IMR-90 (cell line): ENCODE measurements at regions not wholly inside any gene's neighbourhood (a gene's known extent, or its start where the extent isn't known, plus 50 kb on each side); places are given as distances from the start of the nearest gene placed in this dataset.

ENCODE experiments used
- ATAC-seq: fragments of 200-7000 bp; cut with Tn5 transposase; 2 replicates; pipeline ENCODE4 v1.9.1; 2020; ENCODE audit warnings: low read depth, mild to moderate bottlenecking, moderate library complexity
- BruUV-seq: library from RNA; stranded (reverse); fragments of 400-500 nt; replicated peaks from 2 replicates; lab custom pipeline; 2021; lab: Mats Ljungman, UMichigan
- CTCF ChIA-PET: fragments of 300-600 bp; formaldehyde crosslinking; extraction: SDS; loops from one replicate; lab custom pipeline; 2021; ENCODE audit warnings: antibody characterized with exemption; lab: Yijun Ruan, JAX
- POLR2A ChIA-PET: fragments of 300-600 bp; sonication (Branson Sonifier 250); formaldehyde crosslinking; loops from one replicate; lab custom pipeline; 2022; ENCODE audit warnings: antibody characterized with exemption; ENCODE audit not compliant: unreplicated experiment; lab: Charles Lee
- DNase-seq: peaks from one replicate; pipeline ENCODE4 v3.0.0; 2013
- H2AFZ ChIP-seq: replicated peaks from 2 replicates; pipeline ENCODE3; 2013; ENCODE audit warnings: low read length, mild to moderate bottlenecking; ENCODE audit not compliant: poor library complexity
- H2AK5ac ChIP-seq: 2 replicates; pipeline ENCODE4 v1.6.1; 2013; ENCODE audit warnings: low read depth, low read length, inconsistent platforms
- H2AK9ac ChIP-seq: replicated peaks from 2 replicates; pipeline ENCODE3; 2013; ENCODE audit warnings: mild to moderate bottlenecking, low read depth, low read length, moderate library complexity; ENCODE audit not compliant: poor library complexity
- H2BK120ac ChIP-seq: 2 replicates; pipeline ENCODE4 v1.6.1; 2013; ENCODE audit warnings: low read depth, low read length, inconsistent platforms
- H2BK15ac ChIP-seq: 3 replicates; pipeline ENCODE4 v1.6.1; 2013; ENCODE audit warnings: low read depth, low read length, inconsistent platforms
- H2BK20ac ChIP-seq: 2 replicates; pipeline ENCODE4 v1.6.1; 2013; ENCODE audit warnings: low read depth, mild to moderate bottlenecking, inconsistent platforms, low read length, moderate library complexity
- H2BK5ac ChIP-seq: 2 replicates; pipeline ENCODE4 v1.6.1; 2013; ENCODE audit warnings: mild to moderate bottlenecking, low read depth, low read length, inconsistent platforms; ENCODE audit not compliant: poor library complexity, severe bottlenecking
- H3K14ac ChIP-seq: replicated peaks from 2 replicates; pipeline ENCODE4 v1.6.1; 2013; ENCODE audit warnings: low read depth, low read length, inconsistent platforms
- H3K18ac ChIP-seq: 2 replicates; pipeline ENCODE4 v1.6.1; 2013; ENCODE audit warnings: low read depth, low read length, control low read depth
- H3K23ac ChIP-seq: 2 replicates; pipeline ENCODE4 v1.6.1; 2013; ENCODE audit warnings: low read depth, low read length, inconsistent platforms
- H3K27ac ChIP-seq: 2 replicates; pipeline ENCODE4 v1.5.1; 2013; ENCODE audit warnings: mild to moderate bottlenecking, control low read depth, low read length; ENCODE audit not compliant: insufficient read depth
- H3K27me3 ChIP-seq: 2 replicates; pipeline ENCODE4 v1.6.1; 2013; ENCODE audit warnings: low read length; ENCODE audit not compliant: control insufficient read depth, insufficient read depth
- H3K36me3 ChIP-seq: 2 replicates; pipeline ENCODE4 v1.6.1; 2013; ENCODE audit warnings: low read length, mixed read lengths; ENCODE audit not compliant: control insufficient read depth, insufficient read depth
- H3K4ac ChIP-seq: 2 replicates; pipeline ENCODE4 v1.6.1; 2013; ENCODE audit warnings: low read depth, low read length, inconsistent platforms
- H3K4me1 ChIP-seq: 2 replicates; pipeline ENCODE4 v1.6.1; 2013; ENCODE audit warnings: low read length, mixed read lengths; ENCODE audit not compliant: control insufficient read depth, insufficient read depth
- H3K4me2 ChIP-seq: 2 replicates; pipeline ENCODE4 v1.6.1; 2013; ENCODE audit warnings: low read depth, mild to moderate bottlenecking, control low read depth, low read length, moderate library complexity
- H3K4me3 ChIP-seq: 2 replicates; pipeline ENCODE4 v1.5.1; 2013; ENCODE audit warnings: low read depth, mild to moderate bottlenecking, control low read depth, low read length, moderate library complexity; ENCODE audit not compliant: insufficient read depth
- H3K56ac ChIP-seq: 2 replicates; pipeline ENCODE4 v1.6.1; 2013; ENCODE audit warnings: low read length, inconsistent platforms; ENCODE audit not compliant: insufficient read depth; ENCODE audit errors: extremely low read depth
- H3K79me1 ChIP-seq, 2 experiments: 2 replicates each; pipeline ENCODE4 v1.6.1; 2013; ENCODE audit warnings: low read length in 2 of 2, inconsistent platforms in 1 of 2, low read depth in 1 of 2
- H3K9ac ChIP-seq: 2 replicates; pipeline ENCODE4 v1.6.1; 2013; ENCODE audit warnings: low read depth, low read length, control low read depth
- H3K9me1 ChIP-seq: 2 replicates; pipeline ENCODE4 v1.6.1; 2013; ENCODE audit warnings: low read length, inconsistent platforms; ENCODE audit not compliant: insufficient read depth
- H3K9me3 ChIP-seq: 2 replicates; pipeline ENCODE4 v1.6.1; 2013; ENCODE audit warnings: low read length; ENCODE audit not compliant: control insufficient read depth, insufficient read depth
- H4K20me1 ChIP-seq: 2 replicates; pipeline ENCODE4 v1.6.1; 2013; ENCODE audit warnings: low read length, inconsistent platforms; ENCODE audit not compliant: insufficient read depth
- H4K5ac ChIP-seq: 2 replicates; pipeline ENCODE4 v1.6.1; 2013; ENCODE audit warnings: mild to moderate bottlenecking, low read depth, low read length, control low read depth
- H4K8ac ChIP-seq, 2 experiments: 2 replicates each; pipeline ENCODE4 v1.6.1; 2013; ENCODE audit warnings: low read depth in 2 of 2, low read length in 2 of 2, control low read depth in 1 of 2, inconsistent platforms in 1 of 2
- H4K91ac ChIP-seq: 2 replicates; pipeline ENCODE4 v1.6.1; 2013; ENCODE audit warnings: low read depth, low read length, inconsistent platforms; ENCODE audit not compliant: insufficient read depth
- BHLHE40 ChIP-seq: fragments of 150-350 bp; IDR thresholded peaks from 2 replicates; pipeline ENCODE4 v1.6.1; 2016; ENCODE audit warnings: mild to moderate bottlenecking, low read depth, low read length
- CEBPB ChIP-seq: IDR thresholded peaks from 2 replicates; pipeline ENCODE4 v1.6.1; 2012; ENCODE audit warnings: low read depth, low read length, improper control_type of control experiment
- CHD1 ChIP-seq: IDR thresholded peaks from 2 replicates; pipeline ENCODE4 v1.6.1; 2012; ENCODE audit warnings: low read depth, low read length, improper control_type of control experiment
- CTCF ChIP-seq: conservative IDR thresholded peaks from 2 replicates; pipeline ENCODE4 v1.5.1; 2012; ENCODE audit warnings: mild to moderate bottlenecking, low read depth, low read length, improper control_type of control experiment
- ELK1 ChIP-seq: fragments of 150-350 bp; IDR thresholded peaks from 2 replicates; pipeline ENCODE4 v1.6.1; 2016; ENCODE audit warnings: low read depth, mild to moderate bottlenecking, low read length, moderate library complexity, borderline replicate concordance
- FOS ChIP-seq: fragments of 150-350 bp; IDR thresholded peaks from 2 replicates; pipeline ENCODE4 v1.6.1; 2016; ENCODE audit warnings: low read depth, low read length
- MAFK ChIP-seq: IDR thresholded peaks from 2 replicates; pipeline ENCODE4 v1.6.1; 2012; ENCODE audit warnings: low read depth, low read length, improper control_type of control experiment
- MAZ ChIP-seq: IDR thresholded peaks from 2 replicates; pipeline ENCODE4 v1.6.1; 2012; ENCODE audit warnings: low read depth, mild to moderate bottlenecking, low read length, improper control_type of control experiment, moderate library complexity, borderline replicate concordance
- MXI1 ChIP-seq: IDR thresholded peaks from 2 replicates; pipeline ENCODE4 v1.6.1; 2012; ENCODE audit warnings: low read depth, mild to moderate bottlenecking, low read length, moderate library complexity, borderline replicate concordance
- NFE2L2 ChIP-seq: fragments of 150-350 bp; IDR thresholded peaks from 2 replicates; pipeline ENCODE4 v1.6.1; 2016; ENCODE audit warnings: low read depth, mild to moderate bottlenecking, low read length
- POLR2A ChIP-seq: IDR thresholded peaks from 2 replicates; pipeline ENCODE4 v1.6.1; 2012; ENCODE audit warnings: mild to moderate bottlenecking, low read depth, low read length
- RAD21 ChIP-seq: IDR thresholded peaks from 2 replicates; pipeline ENCODE4 v1.6.1; 2012; ENCODE audit warnings: low read length, improper control_type of control experiment
- RCOR1 ChIP-seq: IDR thresholded peaks from 2 replicates; pipeline ENCODE4 v1.6.1; 2012; ENCODE audit warnings: mild to moderate bottlenecking, low read length, improper control_type of control experiment; ENCODE audit not compliant: insufficient replicate concordance
- RFX5 ChIP-seq: IDR thresholded peaks from 2 replicates; pipeline ENCODE4 v1.8.0; 2012; ENCODE audit warnings: low read depth, mild to moderate bottlenecking, low read length, moderate library complexity
- SMC3 ChIP-seq: fragments of 150-350 bp; IDR thresholded peaks from 2 replicates; pipeline ENCODE4 v1.6.1; 2016; ENCODE audit warnings: low read depth, mild to moderate bottlenecking, antibody characterized with exemption, low read length, moderate library complexity
- WGBS, 2 experiments: methylation state at CpG; one replicate each; pipeline versions ENCODE4 v1.1.5 to v1.1.7; 2013; ENCODE audit warnings: missing lambda C conversion rate in 2 of 2; ENCODE audit not compliant: insufficient read length in 1 of 2; ENCODE audit errors: extremely low coverage in 2 of 2; 5-methylcytosine and 5-hydroxymethylcytosine counted together
- dilution Hi-C: fragments of 300-500 bp; cut with HindIII; formaldehyde crosslinking; loops from one replicate; pipeline ENCODE4 v1.14.3; 2018; ENCODE audit warnings: low sequenced_read_pairs; ENCODE audit not compliant: unreplicated experiment
- in situ Hi-C: fragments of 300-500 bp; cut with MboI; formaldehyde crosslinking; loops from 3 replicates; pipeline ENCODE4 v1.14.3; 2019; ENCODE audit warnings: low sequenced_read_pairs, inconsistent platforms, mixed read lengths
- intact Hi-C: fragments of 100-400 bp; cut with micrococcal nuclease; formaldehyde crosslinking; loops from 2 replicates; pipeline ENCODE4 v1.10.0; 2022
- TF ChIP-seq, protein P1 (sequence below): fragments of 150-350 bp; IDR thresholded peaks from 2 replicates; pipeline ENCODE4 v1.6.1; 2017; ENCODE audit warnings: mild to moderate bottlenecking, antibody characterized with exemption, low read length, low read depth

DNA sequence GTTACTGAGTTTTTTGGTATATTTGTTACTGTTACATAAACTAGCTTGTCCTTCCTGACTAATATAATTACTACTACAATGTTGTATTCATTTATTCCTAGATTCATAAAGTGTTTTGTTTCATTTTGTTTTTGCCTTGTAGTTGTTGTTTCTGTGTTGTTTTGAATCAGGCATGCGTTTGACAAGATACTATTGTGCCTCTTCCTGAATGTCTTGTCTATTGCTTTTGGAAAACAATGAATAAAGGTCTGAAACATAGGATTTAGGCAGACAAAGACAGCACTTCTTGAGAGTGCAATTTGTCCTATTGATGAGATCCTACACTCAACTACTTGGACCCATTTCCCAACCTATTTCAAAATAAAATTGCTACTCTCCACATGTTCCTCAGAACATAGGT is 630.4 kb upstream of the BOD1L1 start:
- Histone ChIP-seq H2AK9ac (no peak overlapping the region), H2AK5ac (no peak overlapping the region), H2AFZ (no peak overlapping the region), H4K20me1 (no peaks in the 10 kb centered on the region), H3K4me1 (no peaks in the 10 kb centered on the region), H3K4ac (no peak overlapping the region), H2BK5ac (no peak overlapping the region), H3K4me3 (no peak overlapping the region), H3K9me3 (no peaks in the 10 kb centered on the region), H3K9me1 (no peaks in the 10 kb centered on the region), H3K27me3 (no peaks in the 10 kb centered on the region), H3K18ac (no peak overlapping the region), H3K27ac (no peak overlapping the region), H3K56ac (no peak overlapping the region), H3K36me3 (no peaks in the 10 kb centered on the region), H2BK20ac (no peak overlapping the region), H3K4me2 (no peak overlapping the region), H2BK15ac (no peak overlapping the region), H4K5ac (no peak overlapping the region), H3K14ac (no peak overlapping the region), H4K91ac (no peak overlapping the region), H3K9ac (no peak overlapping the region), H2BK120ac (no peak overlapping the region), H3K79me1 (no peaks in the 10 kb centered on the region), H3K23ac (no peak overlapping the region), H4K8ac (no peak overlapping the region)
- POLR2A ChIA-PET: no interaction called here
- ATAC-seq: no peak
- intact Hi-C loops (no loop called here), in situ Hi-C loops (no loop called here), dilution Hi-C loops (no loop called here)
- CTCF ChIA-PET: no interaction called here
- WGBS, 2 experiments: no CpG with 5 or more reads among the region's 1 CpG
- no TSS peak for BruUV-seq
- TF ChIP-seq RCOR1 (no peak), BHLHE40 (no peak), MAFK (no peak), CEBPB (no peak), SMC3 (no peak), FOS (no peak), RFX5 (no peak), POLR2A (no peak), MAZ (no peak), CTCF (no peak), RAD21 (no peak), ELK1 (no peak), MXI1 (no peak), CHD1 (no peak), NFE2L2 (no peak)
- TF ChIP-seq, protein P1, sequence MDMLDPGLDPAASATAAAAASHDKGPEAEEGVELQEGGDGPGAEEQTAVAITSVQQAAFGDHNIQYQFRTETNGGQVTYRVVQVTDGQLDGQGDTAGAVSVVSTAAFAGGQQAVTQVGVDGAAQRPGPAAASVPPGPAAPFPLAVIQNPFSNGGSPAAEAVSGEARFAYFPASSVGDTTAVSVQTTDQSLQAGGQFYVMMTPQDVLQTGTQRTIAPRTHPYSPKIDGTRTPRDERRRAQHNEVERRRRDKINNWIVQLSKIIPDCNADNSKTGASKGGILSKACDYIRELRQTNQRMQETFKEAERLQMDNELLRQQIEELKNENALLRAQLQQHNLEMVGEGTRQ: no peak
- DNase-seq: no peak
